Esophagus muscularis mucosa (tissue), 3 donors: ENCODE measurements at regions not wholly inside any gene's neighbourhood (a gene's known extent, or its start where the extent isn't known, plus 50 kb on each side); places are given as distances from the start of the nearest gene placed in this dataset.

Source experiments
- POLR2A ChIP-seq: fragments of 450-650 bp; IDR thresholded peaks from one replicate; pipeline ENCODE4 v1.6.1; 2017; ENCODE audit warnings: antibody characterized with exemption, moderate library complexity, mild to moderate bottlenecking, low read depth
- TF ChIP-seq, protein P1 (sequence below), 3 experiments: fragments of 200-600 bp in 2 of 3; fragments of 450-650 bp in 1 of 3; sonication (generic) in 2 of 3; IDR thresholded peaks; one replicate each; pipeline ENCODE4 v1.5.1; 2017 to 2019; ENCODE audit warnings: antibody characterized with exemption in 3 of 3, mild to moderate bottlenecking in 2 of 3, moderate library complexity in 1 of 3

DNA sequence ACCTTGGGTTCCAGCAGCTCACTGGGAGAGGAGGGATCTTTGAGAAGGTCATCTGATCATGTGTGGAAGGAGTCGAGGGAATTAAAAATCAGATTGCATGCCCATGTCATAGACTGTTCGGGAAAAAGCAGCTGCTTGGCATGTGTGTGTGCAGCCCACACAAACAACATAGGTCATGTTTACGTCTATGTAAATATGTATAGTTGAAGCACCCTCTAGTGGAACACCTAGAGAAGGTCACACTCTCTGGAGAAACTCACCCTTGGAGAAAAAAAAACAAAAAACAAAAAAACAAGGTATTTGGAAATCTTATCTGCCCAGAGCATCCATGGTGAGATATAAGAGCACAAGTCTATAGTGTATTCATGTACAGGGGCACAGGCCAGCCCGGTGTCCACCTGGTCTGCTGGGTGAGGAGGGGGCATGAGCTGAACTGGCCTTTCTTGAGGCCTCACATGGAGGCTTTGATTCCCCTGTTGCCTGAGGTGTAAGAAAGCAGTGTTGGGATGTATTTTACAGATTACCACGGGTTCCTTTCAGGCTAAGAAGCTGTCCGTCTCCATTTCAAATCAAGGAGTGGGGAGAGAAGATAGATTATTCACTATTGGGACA lies 98.0 kb downstream of the NPY start:
- TF ChIP-seq POLR2A: no peak
- TF ChIP-seq, protein P1, sequence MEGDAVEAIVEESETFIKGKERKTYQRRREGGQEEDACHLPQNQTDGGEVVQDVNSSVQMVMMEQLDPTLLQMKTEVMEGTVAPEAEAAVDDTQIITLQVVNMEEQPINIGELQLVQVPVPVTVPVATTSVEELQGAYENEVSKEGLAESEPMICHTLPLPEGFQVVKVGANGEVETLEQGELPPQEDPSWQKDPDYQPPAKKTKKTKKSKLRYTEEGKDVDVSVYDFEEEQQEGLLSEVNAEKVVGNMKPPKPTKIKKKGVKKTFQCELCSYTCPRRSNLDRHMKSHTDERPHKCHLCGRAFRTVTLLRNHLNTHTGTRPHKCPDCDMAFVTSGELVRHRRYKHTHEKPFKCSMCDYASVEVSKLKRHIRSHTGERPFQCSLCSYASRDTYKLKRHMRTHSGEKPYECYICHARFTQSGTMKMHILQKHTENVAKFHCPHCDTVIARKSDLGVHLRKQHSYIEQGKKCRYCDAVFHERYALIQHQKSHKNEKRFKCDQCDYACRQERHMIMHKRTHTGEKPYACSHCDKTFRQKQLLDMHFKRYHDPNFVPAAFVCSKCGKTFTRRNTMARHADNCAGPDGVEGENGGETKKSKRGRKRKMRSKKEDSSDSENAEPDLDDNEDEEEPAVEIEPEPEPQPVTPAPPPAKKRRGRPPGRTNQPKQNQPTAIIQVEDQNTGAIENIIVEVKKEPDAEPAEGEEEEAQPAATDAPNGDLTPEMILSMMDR (IDR thresholded peaks at IDR 0.05): no peak
